ENCODE measurements at regions not wholly inside any gene's neighbourhood (a gene's known extent, or its start where the extent isn't known, plus 50 kb on each side); places are given as distances from the start of the nearest gene placed in this dataset.
"Not testable (repeated sequence)": the region's sequence is repeated elsewhere in the genome, so short reads cannot be mapped to it uniquely, and the experiment has no call there.

DNA sequence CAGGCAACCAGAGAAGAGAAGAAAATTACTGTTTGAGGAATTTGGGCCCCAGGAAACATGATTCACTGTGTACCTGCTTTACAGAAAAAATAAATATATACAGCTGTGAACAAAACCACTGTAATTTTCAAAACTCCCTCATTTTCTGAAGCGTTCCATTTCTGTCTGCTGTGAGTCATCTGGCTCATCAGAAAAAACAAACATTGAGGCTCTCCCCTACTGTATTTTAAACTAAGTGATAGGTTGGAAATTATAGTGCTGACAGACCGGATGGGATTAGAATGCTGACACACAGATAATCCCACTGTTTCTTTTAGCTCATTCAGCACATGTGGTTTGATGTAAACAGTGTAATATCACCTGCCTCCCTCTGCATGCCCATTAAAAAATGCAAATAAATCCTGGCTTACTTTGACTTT lies 847.0 kb downstream of the TRIML1 start:
- Histone ChIP-seq H3K4me3 (ENCODE audit: low read depth in 1 of 5, low read length in 5 of 5) (no peak overlapping the region), H3K36me3 (ENCODE audit: control insufficient read depth in 5 of 5, insufficient read depth in 5 of 5, low read length in 5 of 5) (no peaks in the 10 kb centered on the region), H3K9me3 (ENCODE audit: control insufficient read depth in 5 of 5, low read length in 5 of 5) (peaks cover 0 to 13% (median 0%) of the 10 kb centered on the region in 5 donors), H3K27me3 (ENCODE audit: control insufficient read depth in 5 of 5, insufficient read depth in 4 of 5, low read length in 5 of 5) (no peaks in the 10 kb centered on the region), H3K27ac (ENCODE audit: low read depth, low read length) (no peak overlapping the region), H3K9ac (ENCODE audit: low read length in 5 of 5) (no peak overlapping the region), H3K4me1 (ENCODE audit: control insufficient read depth in 5 of 5, insufficient read depth in 5 of 5, low read length in 5 of 5) (no peaks in the 10 kb centered on the region)

DNA sequence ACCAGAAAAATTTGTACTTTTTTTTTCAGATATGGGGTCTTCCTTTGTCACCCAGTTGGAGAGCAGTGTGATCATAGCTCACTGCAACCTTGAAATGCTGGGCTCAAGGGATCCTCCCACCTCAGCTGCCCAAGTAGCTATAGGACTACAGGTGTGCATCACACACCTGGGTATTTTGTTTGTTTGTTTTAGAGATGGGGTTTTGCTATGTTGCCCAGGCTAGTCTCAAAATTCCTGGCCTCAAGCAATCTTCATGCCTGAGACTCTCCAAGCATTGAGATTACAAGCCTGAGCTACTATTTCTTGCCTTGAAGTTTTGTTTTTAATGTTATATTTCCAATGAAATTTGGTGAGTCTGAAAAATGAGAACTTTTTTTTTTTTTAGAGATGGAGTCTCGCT lies 847.8 kb downstream of the TRIML1 start:
- Histone ChIP-seq H3K36me3 (ENCODE audit: control insufficient read depth in 5 of 5, insufficient read depth in 5 of 5, low read length in 5 of 5) (no peaks in the 10 kb centered on the region), H3K4me1 (ENCODE audit: control insufficient read depth in 5 of 5, insufficient read depth in 5 of 5, low read length in 5 of 5) (no peaks in the 10 kb centered on the region), H3K9me3 (ENCODE audit: control insufficient read depth in 5 of 5, low read length in 5 of 5) (peaks cover 0 to 13% (median 0%) of the 10 kb centered on the region in 5 donors), H3K4me3 (ENCODE audit: low read depth in 1 of 5, low read length in 5 of 5) (no peak overlapping the region), H3K27ac (ENCODE audit: low read depth, low read length) (no peak overlapping the region), H3K9ac (ENCODE audit: low read length in 5 of 5) (no peak overlapping the region), H3K27me3 (ENCODE audit: control insufficient read depth in 5 of 5, insufficient read depth in 4 of 5, low read length in 5 of 5) (no peaks in the 10 kb centered on the region)

GRCh38 chr4:188988131-188988530 lies 848.9 kb downstream of the TRIML1 start:
- H3K36me3 ChIP-seq (ENCODE audit: control insufficient read depth in 5 of 5, insufficient read depth in 5 of 5, low read length in 5 of 5) = no peaks in the 10 kb centered on the region
- H3K9me3 ChIP-seq (ENCODE audit: control insufficient read depth in 5 of 5, low read length in 5 of 5) = peaks cover 0 to 13% (median 0%) of the 10 kb centered on the region in 5 donors
- no peaks in the 10 kb centered on the region for H3K27me3 ChIP-seq (ENCODE audit: control insufficient read depth in 5 of 5, insufficient read depth in 4 of 5, low read length in 5 of 5)

GRCh38 chr4:188989371-188989770 lies 850.1 kb downstream of the TRIML1 start:
- Histone ChIP-seq H3K27ac (ENCODE audit: low read depth, low read length) (no peak overlapping the region), H3K27me3 (ENCODE audit: control insufficient read depth in 5 of 5, insufficient read depth in 4 of 5, low read length in 5 of 5) (no peaks in the 10 kb centered on the region), H3K4me3 (ENCODE audit: low read depth in 1 of 5, low read length in 5 of 5) (no peak overlapping the region), H3K4me1 (ENCODE audit: control insufficient read depth in 5 of 5, insufficient read depth in 5 of 5, low read length in 5 of 5) (no peaks in the 10 kb centered on the region), H3K9ac (ENCODE audit: low read length in 5 of 5) (no peak overlapping the region), H3K36me3 (ENCODE audit: control insufficient read depth in 5 of 5, insufficient read depth in 5 of 5, low read length in 5 of 5) (no peaks in the 10 kb centered on the region), H3K9me3 (ENCODE audit: control insufficient read depth in 5 of 5, low read length in 5 of 5) (peaks cover 0 to 8% (median 0%) of the 10 kb centered on the region in 5 donors)

More at GRCh38 chr4:188988131-188988530, 848.9 kb downstream of the TRIML1 start:
- Histone ChIP-seq H3K27ac (ENCODE audit: low read depth, low read length) (no peak overlapping the region), H3K4me1 (ENCODE audit: control insufficient read depth in 5 of 5, insufficient read depth in 5 of 5, low read length in 5 of 5) (no peaks in the 10 kb centered on the region), H3K9ac (ENCODE audit: low read length in 5 of 5) (no peak overlapping the region), H3K4me3 (ENCODE audit: low read depth in 1 of 5, low read length in 5 of 5) (no peak overlapping the region)

- H3K9ac ChIP-seq (ENCODE audit: low read length in 5 of 5) = no peak overlapping the region
- no peaks in the 10 kb centered on the region for H3K9me3 ChIP-seq (ENCODE audit: control insufficient read depth in 5 of 5, low read length in 5 of 5)
These were observed 853.5 kb downstream of the TRIML1 start for GRCh38 chr4:188992706-188993105.

GRCh38 chr4:188993871-188994270 lies 854.6 kb downstream of the TRIML1 start:
- H3K4me1 ChIP-seq (ENCODE audit: control insufficient read depth in 5 of 5, insufficient read depth in 5 of 5, low read length in 5 of 5) = no peaks in the 10 kb centered on the region

More at GRCh38 chr4:188992706-188993105, 853.5 kb downstream of the TRIML1 start:
- H3K27ac ChIP-seq (ENCODE audit: low read depth, low read length) = no peak overlapping the region
- no peaks in the 10 kb centered on the region for H3K36me3 ChIP-seq (ENCODE audit: control insufficient read depth in 5 of 5, insufficient read depth in 5 of 5, low read length in 5 of 5)
- H3K4me3 ChIP-seq (ENCODE audit: low read depth in 1 of 5, low read length in 5 of 5) = no peak overlapping the region
- no peaks in the 10 kb centered on the region for H3K4me1 ChIP-seq (ENCODE audit: control insufficient read depth in 5 of 5, insufficient read depth in 5 of 5, low read length in 5 of 5)
- H3K27me3 ChIP-seq (ENCODE audit: control insufficient read depth in 5 of 5, insufficient read depth in 4 of 5, low read length in 5 of 5) = no peaks in the 10 kb centered on the region

GRCh38 chr4:189001283-189001970 lies 862.2 kb downstream of the TRIML1 start:
- no peaks in the 10 kb centered on the region for H3K4me1 ChIP-seq (ENCODE audit: control insufficient read depth in 5 of 5, insufficient read depth in 5 of 5, low read length in 5 of 5)
- no peaks in the 10 kb centered on the region for H3K36me3 ChIP-seq (ENCODE audit: control insufficient read depth in 5 of 5, insufficient read depth in 5 of 5, low read length in 5 of 5)
- peaks cover 0 to 8% (median 5%) of the 10 kb centered on the region in 5 donors for H3K9me3 ChIP-seq (ENCODE audit: control insufficient read depth in 5 of 5, low read length in 5 of 5)
- no peaks in the 10 kb centered on the region for H3K27me3 ChIP-seq (ENCODE audit: control insufficient read depth in 5 of 5, insufficient read depth in 4 of 5, low read length in 5 of 5)
- H3K9ac ChIP-seq (ENCODE audit: low read length in 5 of 5) = no peak overlapping the region
- H3K4me3 ChIP-seq (ENCODE audit: low read depth in 1 of 5, low read length in 5 of 5) = no peak overlapping the region
- no peak overlapping the region for H3K27ac ChIP-seq (ENCODE audit: low read depth, low read length)

More at GRCh38 chr4:188993871-188994270, 854.6 kb downstream of the TRIML1 start:
- Histone ChIP-seq H3K27ac (ENCODE audit: low read depth, low read length) (no peak overlapping the region), H3K9ac (ENCODE audit: low read length in 5 of 5) (no peak overlapping the region), H3K4me3 (ENCODE audit: low read depth in 1 of 5, low read length in 5 of 5) (no peak overlapping the region), H3K36me3 (ENCODE audit: control insufficient read depth in 5 of 5, insufficient read depth in 5 of 5, low read length in 5 of 5) (no peaks in the 10 kb centered on the region), H3K9me3 (ENCODE audit: control insufficient read depth in 5 of 5, low read length in 5 of 5) (no peaks in the 10 kb centered on the region), H3K27me3 (ENCODE audit: control insufficient read depth in 5 of 5, insufficient read depth in 4 of 5, low read length in 5 of 5) (no peaks in the 10 kb centered on the region)

DNA sequence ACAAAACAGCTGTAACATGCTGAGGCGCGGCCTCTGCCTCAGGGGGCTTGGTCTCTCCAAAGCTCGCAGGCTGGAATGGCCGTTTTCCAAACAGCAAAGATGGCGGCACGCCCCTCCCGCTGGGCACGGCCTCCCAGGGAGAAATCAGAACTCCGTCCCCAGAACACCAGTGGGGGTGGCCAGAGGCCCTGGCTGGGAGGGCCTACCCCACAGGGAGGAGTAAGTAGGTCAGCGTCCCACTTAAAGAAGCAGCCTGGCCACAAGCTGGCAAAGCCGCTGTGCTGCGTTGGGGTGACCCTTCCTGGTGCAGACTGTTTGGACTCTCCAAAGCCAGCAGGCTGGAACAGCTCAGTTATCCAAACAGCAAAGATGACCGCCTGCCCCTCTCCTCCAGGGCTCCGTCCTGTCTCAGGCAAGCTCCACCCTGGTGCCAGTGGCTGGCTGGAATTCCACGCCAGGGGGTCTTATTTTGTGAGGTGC lies 862.8 kb downstream of the TRIML1 start:
- H3K4me1 ChIP-seq (ENCODE audit: control insufficient read depth in 5 of 5, insufficient read depth in 5 of 5, low read length in 5 of 5) = no peaks in the 10 kb centered on the region
- H3K36me3 ChIP-seq (ENCODE audit: control insufficient read depth in 5 of 5, insufficient read depth in 5 of 5, low read length in 5 of 5) = no peaks in the 10 kb centered on the region
- H3K4me3 ChIP-seq (ENCODE audit: low read depth in 1 of 5, low read length in 5 of 5) = no peak overlapping the region
- no peak overlapping the region for H3K9ac ChIP-seq (ENCODE audit: low read length in 5 of 5)
- no peaks in the 10 kb centered on the region for H3K27me3 ChIP-seq (ENCODE audit: control insufficient read depth in 5 of 5, insufficient read depth in 4 of 5, low read length in 5 of 5)
- no peak overlapping the region for H3K27ac ChIP-seq (ENCODE audit: low read depth, low read length)
- peaks cover 0 to 8% (median 5%) of the 10 kb centered on the region in 5 donors for H3K9me3 ChIP-seq (ENCODE audit: control insufficient read depth in 5 of 5, low read length in 5 of 5)

DNA sequence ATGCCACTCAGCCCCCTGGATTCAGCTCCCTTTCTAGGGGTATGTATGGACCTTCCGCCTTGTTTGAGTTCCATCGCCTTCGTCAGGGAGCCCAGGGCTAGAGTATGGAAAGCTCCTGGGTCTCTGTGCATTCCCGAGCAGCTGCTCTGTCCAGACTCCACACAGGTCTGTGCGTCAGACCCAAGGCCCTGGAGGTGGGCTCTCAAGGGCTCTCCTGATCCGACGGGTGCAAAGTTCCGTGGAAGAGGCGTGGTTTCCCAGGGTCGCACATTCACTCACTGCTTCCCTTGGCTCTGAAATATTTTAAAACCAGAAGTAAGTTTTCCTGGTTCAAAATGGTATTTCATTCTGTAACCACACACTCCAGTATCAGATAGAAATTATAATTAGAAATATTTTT lies 863.2 kb downstream of the TRIML1 start:
- H3K4me1 ChIP-seq (ENCODE audit: control insufficient read depth in 5 of 5, insufficient read depth in 5 of 5, low read length in 5 of 5) = no peaks in the 10 kb centered on the region
- no peak overlapping the region for H3K9ac ChIP-seq (ENCODE audit: low read length in 5 of 5)
- peaks cover 0 to 8% (median 5%) of the 10 kb centered on the region in 5 donors for H3K9me3 ChIP-seq (ENCODE audit: control insufficient read depth in 5 of 5, low read length in 5 of 5)
- no peak overlapping the region for H3K4me3 ChIP-seq (ENCODE audit: low read depth in 1 of 5, low read length in 5 of 5)
- H3K27me3 ChIP-seq (ENCODE audit: control insufficient read depth in 5 of 5, insufficient read depth in 4 of 5, low read length in 5 of 5) = no peaks in the 10 kb centered on the region
- H3K36me3 ChIP-seq (ENCODE audit: control insufficient read depth in 5 of 5, insufficient read depth in 5 of 5, low read length in 5 of 5) = no peaks in the 10 kb centered on the region
- H3K27ac ChIP-seq (ENCODE audit: low read depth, low read length) = no peak overlapping the region

DNA sequence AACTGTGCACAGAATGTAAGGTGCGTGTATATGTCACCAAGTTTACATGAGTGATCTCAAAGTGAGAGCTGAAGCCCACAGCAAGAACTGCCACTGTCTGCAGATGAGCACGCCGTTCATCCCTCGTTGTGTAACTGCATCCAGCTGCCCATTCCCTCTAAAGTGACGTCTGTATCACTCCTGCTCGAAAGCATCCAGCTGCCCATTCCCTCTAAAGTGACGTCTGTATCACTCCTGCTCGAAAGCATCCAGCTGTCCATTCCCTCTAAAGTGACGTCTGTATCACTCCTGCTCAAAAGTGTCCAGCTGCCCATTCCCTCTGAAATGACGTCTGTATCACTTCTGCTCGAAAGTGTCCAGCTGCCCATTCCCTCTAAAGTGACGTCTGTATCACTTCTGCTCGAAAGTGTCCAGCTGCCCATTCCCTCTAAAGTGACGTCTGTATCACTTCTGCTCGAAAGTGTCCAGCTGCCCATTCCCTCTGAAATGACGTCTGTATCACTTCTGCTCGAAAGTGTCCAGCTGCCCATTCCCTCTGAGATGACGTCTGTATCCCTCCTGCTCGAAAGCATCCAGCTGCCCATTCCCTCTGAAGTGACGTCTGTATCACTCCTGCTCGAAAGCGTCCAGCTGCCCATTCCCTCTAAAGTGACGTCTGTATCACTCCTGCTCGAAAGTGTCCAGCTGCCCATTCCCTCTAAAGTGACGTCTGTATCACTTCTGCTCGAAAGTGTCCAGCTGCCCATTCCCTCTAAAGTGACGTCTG lies 871.4 kb downstream of the TRIML1 start:
- H3K36me3 ChIP-seq (ENCODE audit: control insufficient read depth in 5 of 5, insufficient read depth in 5 of 5, low read length in 5 of 5); H3K4me3 ChIP-seq (ENCODE audit: low read depth in 1 of 5, low read length in 5 of 5); H3K27ac ChIP-seq (ENCODE audit: low read depth, low read length): not testable (repeated sequence)

More for the DNA sequence above, 871.4 kb downstream of the TRIML1 start:
- not testable (repeated sequence) for H3K27me3 ChIP-seq (ENCODE audit: control insufficient read depth in 5 of 5, insufficient read depth in 4 of 5, low read length in 5 of 5); H3K9me3 ChIP-seq (ENCODE audit: control insufficient read depth in 5 of 5, low read length in 5 of 5); H3K4me1 ChIP-seq (ENCODE audit: control insufficient read depth in 5 of 5, insufficient read depth in 5 of 5, low read length in 5 of 5); H3K9ac ChIP-seq (ENCODE audit: low read length in 5 of 5)

All from subcutaneous abdominal adipose tissue (tissue), 5 donors.